Stimulated activated CD8-positive, alpha-beta memory T cell treated with anti-CD3 and anti-CD28 coated beads, Interleukin-2, amount 100 ng/mL, for 48 hours (primary cell): ENCODE measurements at regions not wholly inside any gene's neighbourhood (a gene's known extent, or its start where the extent isn't known, plus 50 kb on each side); places are given as distances from the start of the nearest gene placed in this dataset.

Experiments used
- DNase-seq, 2 donors: peaks; one replicate each; pipeline ENCODE4 v3.0.0-alpha.2; 2020; ENCODE audit warnings: low read depth in 2 of 2

GRCh38 chr2:181242262-181242661, 214.9 kb upstream of the ITGA4 start:
- no peak for DNase-seq

- no peak for DNase-seq
Measured at GRCh38 chr2:181243319-181243718, 213.9 kb upstream of the ITGA4 start.

GRCh38 chr2:181250691-181251090, 206.5 kb upstream of the ITGA4 start:
- no peak for DNase-seq

GRCh38 chr2:181252262-181253148, 204.7 kb upstream of the ITGA4 start:
- DNase-seq: no peak

- no peak for DNase-seq
Measured at GRCh38 chr2:181253438-181253837, 203.7 kb upstream of the ITGA4 start.

- no peak for DNase-seq
Measured at GRCh38 chr2:181255651-181256050, 201.5 kb upstream of the ITGA4 start.

GRCh38 chr2:181258720-181259119, 198.5 kb upstream of the ITGA4 start:
- no peak for DNase-seq

GRCh38 chr2:181262782-181263181, 194.4 kb upstream of the ITGA4 start:
- no peak for DNase-seq

GRCh38 chr2:181264001-181264400, 193.2 kb upstream of the ITGA4 start:
- DNase-seq: no peak

GRCh38 chr2:181264441-181264840, 192.7 kb upstream of the ITGA4 start:
- DNase-seq: no peak

- no peak for DNase-seq
Measured at GRCh38 chr2:181266614-181267013, 190.6 kb upstream of the ITGA4 start.

GRCh38 chr2:181268174-181268867, 188.9 kb upstream of the ITGA4 start:
- no peak for DNase-seq

- DNase-seq: no peak
Measured at GRCh38 chr2:181273986-181274385, 183.2 kb upstream of the ITGA4 start.

- no peak for DNase-seq
Measured at GRCh38 chr2:181275643-181276070, 181.5 kb upstream of the ITGA4 start.

GRCh38 chr2:181281206-181281832, 175.9 kb upstream of the ITGA4 start:
- no peak for DNase-seq

GRCh38 chr2:181285116-181285515, 172.1 kb upstream of the ITGA4 start:
- DNase-seq: no peak

GRCh38 chr2:181289698-181290097, 167.5 kb upstream of the ITGA4 start:
- no peak for DNase-seq

- no peak for DNase-seq
Measured at GRCh38 chr2:181290182-181290581, 167.0 kb upstream of the ITGA4 start.

- DNase-seq: no peak
Measured at GRCh38 chr2:181294979-181295378, 162.2 kb upstream of the ITGA4 start.

- DNase-seq: no peak
Measured at GRCh38 chr2:181300600-181301291, 156.4 kb upstream of the ITGA4 start.

- no peak for DNase-seq
Measured at GRCh38 chr2:181304011-181304844, 153.0 kb upstream of the ITGA4 start.
